Spleen (tissue), 7 donors: ENCODE measurements at regions not wholly inside any gene's neighbourhood (a gene's known extent, or its start where the extent isn't known, plus 50 kb on each side); places are given as distances from the start of the nearest gene placed in this dataset.

ENCODE experiments used
- CTCF ChIP-seq, 11 experiments: fragments of 200-600 bp in 7 of 11; fragments of 450-650 bp in 4 of 11; sonication (generic) in 4 of 11; IDR thresholded peaks in 8 of 11; conservative IDR thresholded peaks in 3 of 11; 1 replicate in 7 of 11; 2 replicates in 4 of 11; pipeline versions ENCODE4 v1.4.0 to v1.8.0; 2016 to 2021; ENCODE audit warnings: antibody characterized with exemption in 11 of 11, inconsistent platforms in 4 of 11, mild to moderate bottlenecking in 1 of 11
- POLR2A ChIP-seq, 3 donors: fragments of 450-650 bp; IDR thresholded peaks; one replicate each; pipeline ENCODE4 v1.5.1; 2017; ENCODE audit warnings: antibody characterized with exemption in 3 of 3, mild to moderate bottlenecking in 1 of 3
- donor health status: DM: no; HTN: no; CAD: no; lungs with moderate emphysema.
- donor health status: DM: no; HTN: no; CAD: no.
- donor health status: DM: no; HTN: no; CAD: no.

GRCh38 chr10:128866551-128866950 is 600.5 kb upstream of the MGMT start:
- TF ChIP-seq CTCF (IDR thresholded peaks at IDR 0.05 in 8 of 11, conservative IDR thresholded peaks at IDR 0.05 in 3 of 11) (no peak), POLR2A (IDR thresholded peaks at IDR 0.05) (no peak)
